A673 (cell line): ENCODE measurements at regions not wholly inside any gene's neighbourhood (a gene's known extent, or its start where the extent isn't known, plus 50 kb on each side); places are given as distances from the start of the nearest gene placed in this dataset.

Experiments
- BruUV-seq: library from RNA; stranded (reverse); fragments of 400-500 nt; replicated peaks from 2 replicates; lab custom pipeline; 2021; lab: Mats Ljungman, UMichigan
- CTCF ChIA-PET: fragments of 300-600 bp; sonication (Branson Sonifier 250); formaldehyde crosslinking; loops from one replicate; lab custom pipeline; 2022; ENCODE audit warnings: antibody characterized with exemption; lab: Charles Lee
- POLR2A ChIA-PET: fragments of 300-600 bp; sonication (Branson Sonifier 250); formaldehyde crosslinking; loops from one replicate; lab custom pipeline; 2022; ENCODE audit warnings: antibody characterized with exemption; ENCODE audit not compliant: low non-redundant PET; lab: Charles Lee
- DNase-seq: peaks from one replicate; pipeline ENCODE4 v3.0.0-alpha.2; 2015; ENCODE audit warnings: low spot score
- H3K27ac ChIP-seq: fragments of 200-600 bp; sonication (generic); 2 replicates; pipeline ENCODE4 v1.5.1; 2016; ENCODE audit warnings: mixed run types, low read depth, mild to moderate bottlenecking, mixed read lengths, antibody characterized with exemption, low read length; ENCODE audit not compliant: poor library complexity, severe bottlenecking
- H3K27me3 ChIP-seq: fragments of 200-600 bp; sonication (generic); replicated peaks from 2 replicates; pipeline ENCODE4 v1.6.1; 2017; ENCODE audit warnings: mixed run types, low read depth, mild to moderate bottlenecking, mixed read lengths, antibody characterized with exemption, low read length; ENCODE audit not compliant: insufficient read depth, poor library complexity
- H3K36me3 ChIP-seq: fragments of 200-600 bp; sonication (generic); 2 replicates; pipeline ENCODE4 v1.6.1; 2016; ENCODE audit warnings: mixed run types, mild to moderate bottlenecking, mixed read lengths, antibody characterized with exemption, low read length; ENCODE audit not compliant: insufficient read depth, poor library complexity, severe bottlenecking
- H3K4me1 ChIP-seq: fragments of 200-600 bp; sonication (generic); 2 replicates; pipeline ENCODE4 v1.6.1; 2017; ENCODE audit warnings: mixed run types, mild to moderate bottlenecking, mixed read lengths, antibody characterized with exemption, low read length; ENCODE audit not compliant: insufficient read depth, poor library complexity, severe bottlenecking
- H3K4me3 ChIP-seq: fragments of 200-600 bp; sonication (generic); 2 replicates; pipeline ENCODE4 v1.5.1; 2016; ENCODE audit warnings: low read depth, mixed run types, mild to moderate bottlenecking, mixed read lengths, low read length; ENCODE audit not compliant: poor library complexity, severe bottlenecking
- H3K9me3 ChIP-seq: fragments of 200-600 bp; sonication (generic); 2 replicates; pipeline ENCODE4 v1.6.1; 2016; ENCODE audit warnings: mixed run types, low read depth, mild to moderate bottlenecking, mixed read lengths, antibody characterized with exemption, low read length; ENCODE audit not compliant: poor library complexity, severe bottlenecking
- CTCF ChIP-seq: fragments of 300-800, 200-600 bp; sonication (generic); conservative IDR thresholded peaks from 2 replicates; pipeline ENCODE4 v1.5.1; 2017; ENCODE audit warnings: low read depth, mild to moderate bottlenecking, antibody characterized with exemption, low read length, moderate library complexity, mixed read lengths
- EZH2 ChIP-seq: fragments of 200-600 bp; sonication (generic); IDR thresholded peaks from 2 replicates; pipeline ENCODE4 v1.6.1; 2017; ENCODE audit warnings: borderline replicate concordance, low read depth, mild to moderate bottlenecking, mixed read lengths, antibody characterized with exemption, low read length; ENCODE audit not compliant: poor library complexity, severe bottlenecking
- intact Hi-C: fragments of 100-400 bp; cut with micrococcal nuclease; formaldehyde crosslinking; loops from one replicate; pipeline ENCODE4 v1.10.0; 2022; ENCODE audit not compliant: unreplicated experiment

GRCh38 chr12:61676520-61676919 is 583.7 kb upstream of the USP15 start:
- BruUV-seq, result no TSS peak
- intact Hi-C loops, result no loop called here
- POLR2A ChIA-PET, result no interaction called here

GRCh38 chr12:61687407-61687806 is 572.8 kb upstream of the USP15 start:
- ChIA-PET POLR2A (no interaction called here), CTCF (no interaction called here)
- peaks cover 4% of the 10 kb centered on the region for H3K9me3 ChIP-seq
- DNase-seq, result no peak
- no peaks in the 10 kb centered on the region for H3K36me3 ChIP-seq
- TF ChIP-seq CTCF, result no peak
- no peak for TF ChIP-seq EZH2
- no peak overlapping the region for H3K27ac ChIP-seq
- intact Hi-C loops, result no loop called here
- no peaks in the 10 kb centered on the region for H3K4me1 ChIP-seq
- no peaks in the 10 kb centered on the region for H3K27me3 ChIP-seq
- no TSS peak for BruUV-seq
- no peak overlapping the region for H3K4me3 ChIP-seq

More at GRCh38 chr12:61676520-61676919, 583.7 kb upstream of the USP15 start:
- no peak for TF ChIP-seq EZH2
- TF ChIP-seq CTCF, result no peak
- H3K4me1 ChIP-seq, result no peaks in the 10 kb centered on the region
- H3K9me3 ChIP-seq, result no peaks in the 10 kb centered on the region
- no peak overlapping the region for H3K4me3 ChIP-seq
- CTCF ChIA-PET, result no interaction called here
- no peak for DNase-seq
- no peak overlapping the region for H3K27ac ChIP-seq
- H3K36me3 ChIP-seq, result no peaks in the 10 kb centered on the region
- no peaks in the 10 kb centered on the region for H3K27me3 ChIP-seq

- no TSS peak for BruUV-seq
- Histone ChIP-seq H3K36me3 (peaks cover 3% of the 10 kb centered on the region), H3K27me3 (no peaks in the 10 kb centered on the region), H3K9me3 (peaks cover 50% of the 10 kb centered on the region), H3K4me1 (no peaks in the 10 kb centered on the region), H3K27ac (no peak overlapping the region), H3K4me3 (no peak overlapping the region)
- intact Hi-C loops, result no loop called here
- no peak for DNase-seq
- ChIA-PET CTCF (no interaction called here), POLR2A (no interaction called here)
- TF ChIP-seq EZH2, result no peak
- no peak for TF ChIP-seq CTCF
These were observed 566.0 kb upstream of the USP15 start for GRCh38 chr12:61694214-61694613.
